K562 (cell line): ENCODE measurements at regions not wholly inside any gene's neighbourhood (a gene's known extent, or its start where the extent isn't known, plus 50 kb on each side); places are given as distances from the start of the nearest gene placed in this dataset.

Source experiments
- ATAC-seq: fragments of 200-7000 bp; cut with Tn5 transposase; 3 replicates; pipeline ENCODE4 v1.9.1; 2020; ENCODE audit warnings: moderate library complexity
- BruUV-seq: library from RNA; stranded (reverse); fragments of 400-500 nt; replicated peaks from 2 replicates; lab custom pipeline; 2021; lab: Mats Ljungman, UMichigan
- CTCF ChIA-PET: fragments of 300-600 bp; formaldehyde crosslinking; extraction: SDS; loops from one replicate; lab custom pipeline; 2021; ENCODE audit warnings: low intra/inter-chr PET ratio; lab: Yijun Ruan, JAX
- POLR2A ChIA-PET: fragments of 300-600, 350-650 bp; sonication (Branson Sonifier 250); formaldehyde crosslinking; extraction: SDS; loops from one replicate; lab custom pipeline; 2021; ENCODE audit warnings: antibody characterized with exemption, inconsistent platforms; lab: Yijun Ruan, JAX
- DNase-seq, 4 experiments: peaks; one replicate each; pipeline versions ENCODE4 v3.0.0 to v3.0.0-alpha.2; 2011 to 2018; ENCODE audit warnings: low spot score in 3 of 4, mixed read lengths in 3 of 4; ENCODE audit errors: extremely low read depth in 1 of 4
- FAIRE-seq: peaks from 2 replicates; lab custom pipeline; 2011; peaks lifted over from hg19 to GRCh38; lab: Jason Lieb, UNC
- H2AFZ ChIP-seq: 2 replicates; pipeline ENCODE4 v1.6.0; 2011; ENCODE audit warnings: low read depth, low read length, control low read depth, inconsistent platforms
- H3K27ac ChIP-seq: fragments of 200-600 bp; 3 replicates; pipeline ENCODE4 v1.8.0; 2011; ENCODE audit warnings: low read depth, mild to moderate bottlenecking, control low read depth, inconsistent platforms, low read length, moderate library complexity, mixed read lengths; ENCODE audit errors: extremely low read depth
- H3K27me3 ChIP-seq, 2 experiments: fragments of 300-600 bp in 1 of 2; 2 replicates in 1 of 2; 3 replicates in 1 of 2; pipeline versions ENCODE4 v1.6.0 to v1.8.0; 2011; ENCODE audit warnings: inconsistent platforms in 2 of 2, low read length in 2 of 2, mild to moderate bottlenecking in 1 of 2, mixed read lengths in 1 of 2, moderate library complexity in 1 of 2; ENCODE audit not compliant: control insufficient read depth in 2 of 2, insufficient read depth in 2 of 2
- H3K36me3 ChIP-seq: fragments of 300-600 bp; 3 replicates; pipeline ENCODE4 v1.8.0; 2011; ENCODE audit warnings: mild to moderate bottlenecking, low read length, inconsistent platforms; ENCODE audit not compliant: control insufficient read depth, insufficient read depth
- H3K4me1 ChIP-seq, 2 experiments: fragments of 200-600 bp in 1 of 2; replicated peaks in 1 of 2; 2 replicates in 1 of 2; 3 replicates in 1 of 2; pipeline versions ENCODE4 v1.5.1 to v1.8.0; 2011; ENCODE audit warnings: inconsistent platforms in 2 of 2, low read length in 2 of 2, mild to moderate bottlenecking in 1 of 2, mixed read lengths in 1 of 2, moderate library complexity in 1 of 2; ENCODE audit not compliant: control insufficient read depth in 2 of 2, insufficient read depth in 2 of 2
- H3K4me2 ChIP-seq: 2 replicates; pipeline ENCODE4 v1.6.1; 2011; ENCODE audit warnings: low read length, control low read depth, inconsistent platforms, mixed read lengths; ENCODE audit not compliant: insufficient read depth
- H3K4me3 ChIP-seq: fragments of 200-600 bp; sonication (generic), shearing (Covaris generic); 2 replicates; pipeline ENCODE4 v1.5.1; 2016; ENCODE audit warnings: control low read depth, inconsistent platforms
- H3K79me2 ChIP-seq: fragments of 200-600 bp; 3 replicates; pipeline ENCODE4 v1.8.0; 2011; ENCODE audit warnings: low read length, inconsistent platforms; ENCODE audit not compliant: control insufficient read depth, insufficient read depth
- H3K9ac ChIP-seq, 2 experiments: 2 replicates each; pipeline versions ENCODE4 v1.6.0 to v1.6.1; 2011; ENCODE audit warnings: low read depth in 2 of 2, low read length in 2 of 2, control low read depth in 1 of 2, inconsistent platforms in 1 of 2, mild to moderate bottlenecking in 1 of 2, mixed read lengths in 1 of 2; ENCODE audit not compliant: insufficient read depth in 1 of 2
- H3K9me1 ChIP-seq: one replicate; pipeline ENCODE4 v1.6.0; 2011; ENCODE audit warnings: inconsistent platforms, mild to moderate bottlenecking, low read length, moderate library complexity; ENCODE audit not compliant: control insufficient read depth, insufficient read depth
- H3K9me3 ChIP-seq: replicated peaks from 2 replicates; pipeline ENCODE4 v1.5.1; 2011; ENCODE audit warnings: low read depth, low read length, inconsistent platforms; ENCODE audit not compliant: control insufficient read depth, insufficient read depth
- H4K20me1 ChIP-seq: replicated peaks from 2 replicates; pipeline ENCODE4 v1.6.1; 2011; ENCODE audit warnings: low read length, inconsistent platforms, mixed read lengths; ENCODE audit not compliant: control insufficient read depth, insufficient read depth
- ASH1L ChIP-seq: fragments of 450-650 bp; IDR thresholded peaks from 2 replicates; pipeline ENCODE4 v1.6.1; 2018; ENCODE audit warnings: borderline replicate concordance, mild to moderate bottlenecking, low read depth; ENCODE audit not compliant: partially characterized antibody
- CHD1 ChIP-seq: fragments of 200-600 bp; sonication (generic); IDR thresholded peaks from one replicate; pipeline ENCODE4 v1.6.1; 2012; ENCODE audit warnings: mild to moderate bottlenecking, moderate library complexity, low read length, inconsistent platforms
- HNRNPH1 ChIP-seq: fragments of 200-400 bp; formaldehyde crosslinking; optimal IDR thresholded peaks from 2 replicates; pipeline ENCODE3; 2017; ENCODE audit warnings: low read depth, mild to moderate bottlenecking, low read length, moderate library complexity
- HNRNPK ChIP-seq: fragments of 200-400 bp; formaldehyde crosslinking; IDR thresholded peaks from one replicate; pipeline ENCODE4 v1.6.1; 2018; ENCODE audit warnings: mild to moderate bottlenecking, low read depth, low read length; ENCODE audit not compliant: poor library complexity, severe bottlenecking
- KLF1 ChIP-seq: fragments of 450-650 bp; IDR thresholded peaks from 2 replicates; pipeline ENCODE4 v1.6.1; 2016; ENCODE audit warnings: missing genetic modification characterization, missing compliant biosample characterization
- MAFF ChIP-seq: IDR thresholded peaks from 2 replicates; pipeline ENCODE4 v1.6.1; 2012; ENCODE audit warnings: low read length, improper control_type of control experiment
- RREB1 ChIP-seq: fragments of 250-450 bp; sonication (Bioruptor Pico); IDR thresholded peaks from 2 replicates; pipeline ENCODE4 v1.4.0; 2020
- SNIP1 ChIP-seq: fragments of 450-650 bp; IDR thresholded peaks from 2 replicates; pipeline ENCODE4 v1.7.1; 2017; ENCODE audit warnings: low read depth, mild to moderate bottlenecking
- STAT5A ChIP-seq: IDR thresholded peaks from 2 replicates; pipeline ENCODE4 v1.6.1; 2012; ENCODE audit warnings: low read length, inconsistent platforms, borderline replicate concordance
- TAF1 ChIP-seq: IDR thresholded peaks from 2 replicates; pipeline ENCODE4 v1.6.1; 2011; ENCODE audit warnings: mild to moderate bottlenecking, low read length, moderate library complexity; ENCODE audit not compliant: insufficient read depth, control insufficient read depth, severe bottlenecking; ENCODE audit errors: extremely low read depth
- ZNF175 ChIP-seq: fragments of 200-800 bp; sonication (Bioruptor generic); IDR thresholded peaks from 2 replicates; pipeline ENCODE4 v1.6.1; 2016; ENCODE audit warnings: low read depth, mild to moderate bottlenecking, missing genetic modification characterization, missing compliant biosample characterization
- ZNF316 ChIP-seq: fragments of 450-650 bp; IDR thresholded peaks from 2 replicates; pipeline ENCODE4 v1.6.1; 2016
- ZNF507 ChIP-seq: conservative IDR thresholded peaks from 2 replicates; pipeline ENCODE4 v1.6.1; 2017; ENCODE audit warnings: missing genetic modification characterization, missing compliant biosample characterization
- ZNF77 ChIP-seq: fragments of 250-450 bp; sonication (Bioruptor Pico); IDR thresholded peaks from 2 replicates; pipeline ENCODE4 v1.5.0; 2020
- WGBS: fragments of 100-300 bp; shearing (Covaris generic); methylation state at CpG from one replicate; pipeline ENCODE4 v1.1.6; 2016; ENCODE audit warnings: low coverage, mixed read lengths; ENCODE audit not compliant: insufficient coverage; ENCODE audit errors: missing lambda C conversion rate; 5-methylcytosine and 5-hydroxymethylcytosine counted together
- in situ Hi-C: fragments of 300-500 bp; cut with MboI; formaldehyde crosslinking; loops from 4 replicates; pipeline ENCODE4 v1.15.0; 2018; ENCODE audit warnings: inconsistent platforms, mixed read lengths
- intact Hi-C: fragments of 100-400 bp; cut with micrococcal nuclease; formaldehyde crosslinking; loops from 2 replicates; pipeline ENCODE4 v1.14.2; 2022

- WGBS: 5% methylated on average over 3 of the region's 3 CpGs
Measured at GRCh38 chr12:80016684-80017083, 81.8 kb upstream of the PPP1R12A start.

More at GRCh38 chr12:80016684-80017083, 81.8 kb upstream of the PPP1R12A start:
- BruUV-seq: no TSS peak
- intact Hi-C loops: no loop called here
- ChIA-PET CTCF (no interaction called here), POLR2A (interaction anchor here (0.8 kb wide), 1 partner anchor 22 kb away, joined by 3 read pairs; no protein-coding TSS in a partner anchor)
- no peak overlapping the region for H3K4me2 ChIP-seq
- H3K4me3 ChIP-seq: no peak overlapping the region
- no peak overlapping the region for H3K27ac ChIP-seq
- no peaks in the 10 kb centered on the region for H3K9me1 ChIP-seq
- no peaks in the 10 kb centered on the region for H3K9me3 ChIP-seq
- H3K9ac ChIP-seq: no peak overlapping the region
- FAIRE-seq: no peak
- H2AFZ ChIP-seq: no peak overlapping the region
- ATAC-seq: no peak
- no peaks in the 10 kb centered on the region for H3K79me2 ChIP-seq
- no peaks in the 10 kb centered on the region; a peak in 1 of 5 replicates for H3K27me3 ChIP-seq
- H4K20me1 ChIP-seq: no peaks in the 10 kb centered on the region
- TF ChIP-seq ZNF175 (CRISPR knock-in tag): no peak
- no peak for TF ChIP-seq CHD1
- TF ChIP-seq TAF1: no peak
- TF ChIP-seq KLF1 (tag): no peak
- TF ChIP-seq ZNF316: no peak
- no peak for TF ChIP-seq ASH1L
- no peak for TF ChIP-seq ZNF507 (tag)
- no peak for TF ChIP-seq HNRNPK
- no peak for TF ChIP-seq SNIP1
- no peak for TF ChIP-seq HNRNPH1
- TF ChIP-seq MAFF: no peak
- TF ChIP-seq STAT5A: no peak
- TF ChIP-seq ZNF77 (CRISPR knock-in tag): no peak
- no peak for TF ChIP-seq RREB1 (CRISPR knock-in tag)
- TF ChIP-seq, all 486 proteins: peak for 0
- no peak for DNase-seq
- in situ Hi-C loops: no loop called here
- Histone ChIP-seq H3K36me3 (no peaks in the 10 kb centered on the region), H3K4me1 (no peaks in the 10 kb centered on the region)
